ENCODE measurements at regions not wholly inside any gene's neighbourhood (a gene's known extent, or its start where the extent isn't known, plus 50 kb on each side); places are given as distances from the start of the nearest gene placed in this dataset.

GRCh38 chr7:46989247-46989646, 592.7 kb downstream of the TNS3 start:
- TF ChIP-seq TAF1 (IDR thresholded peaks at IDR 0.05; ENCODE audit: borderline replicate concordance, insufficient read depth, low read length) (no peak), FOXP2 (optimal IDR thresholded peaks at IDR 0.05; ENCODE audit: borderline replicate concordance, extremely low read depth, extremely low read length, insufficient read depth) (no peak), SIN3A (IDR thresholded peaks at IDR 0.05; ENCODE audit: borderline replicate concordance, insufficient read depth, low read length) (no peak), POLR2AphosphoS5 (IDR thresholded peaks at IDR 0.05; ENCODE audit: low read depth, low read length) (no peak), REST (IDR thresholded peaks at IDR 0.05; ENCODE audit: insufficient read depth in 1 of 2, low read depth in 2 of 2, low read length in 2 of 2) (no peak)

GRCh38 chr7:46982928-46983327, 599.0 kb downstream of the TNS3 start:
- TF ChIP-seq SIN3A (IDR thresholded peaks at IDR 0.05; ENCODE audit: borderline replicate concordance, insufficient read depth, low read length) (no peak), FOXP2 (optimal IDR thresholded peaks at IDR 0.05; ENCODE audit: borderline replicate concordance, extremely low read depth, extremely low read length, insufficient read depth) (no peak), REST (IDR thresholded peaks at IDR 0.05; ENCODE audit: insufficient read depth in 1 of 2, low read depth in 2 of 2, low read length in 2 of 2) (no peak), TAF1 (IDR thresholded peaks at IDR 0.05; ENCODE audit: borderline replicate concordance, insufficient read depth, low read length) (no peak), POLR2AphosphoS5 (IDR thresholded peaks at IDR 0.05; ENCODE audit: low read depth, low read length) (no peak)

DNA sequence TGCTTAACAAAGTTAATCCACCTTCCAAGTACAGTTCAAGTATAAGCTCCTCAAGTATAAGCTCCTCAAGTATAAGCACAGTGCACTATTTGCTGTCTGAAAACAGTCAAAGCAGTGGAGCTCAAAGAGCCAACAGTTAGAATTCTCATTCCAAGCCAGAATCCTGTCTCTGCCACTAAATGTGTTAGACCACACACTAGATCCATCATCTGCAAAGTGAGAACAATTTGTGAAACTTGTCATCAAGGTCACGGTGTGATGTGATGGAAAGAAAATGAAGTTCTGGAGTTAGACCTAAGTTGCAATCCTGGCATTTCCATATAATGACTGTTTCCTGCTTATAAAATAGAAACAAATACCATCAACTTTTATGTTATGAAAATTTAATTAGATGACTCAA, 602.5 kb downstream of the TNS3 start:
- TF ChIP-seq SIN3A (IDR thresholded peaks at IDR 0.05; ENCODE audit: borderline replicate concordance, insufficient read depth, low read length) (no peak), POLR2AphosphoS5 (IDR thresholded peaks at IDR 0.05; ENCODE audit: low read depth, low read length) (no peak), FOXP2 (optimal IDR thresholded peaks at IDR 0.05; ENCODE audit: borderline replicate concordance, extremely low read depth, extremely low read length, insufficient read depth) (no peak), REST (IDR thresholded peaks at IDR 0.05; ENCODE audit: insufficient read depth in 1 of 2, low read depth in 2 of 2, low read length in 2 of 2) (no peak), TAF1 (IDR thresholded peaks at IDR 0.05; ENCODE audit: borderline replicate concordance, insufficient read depth, low read length) (no peak)

DNA sequence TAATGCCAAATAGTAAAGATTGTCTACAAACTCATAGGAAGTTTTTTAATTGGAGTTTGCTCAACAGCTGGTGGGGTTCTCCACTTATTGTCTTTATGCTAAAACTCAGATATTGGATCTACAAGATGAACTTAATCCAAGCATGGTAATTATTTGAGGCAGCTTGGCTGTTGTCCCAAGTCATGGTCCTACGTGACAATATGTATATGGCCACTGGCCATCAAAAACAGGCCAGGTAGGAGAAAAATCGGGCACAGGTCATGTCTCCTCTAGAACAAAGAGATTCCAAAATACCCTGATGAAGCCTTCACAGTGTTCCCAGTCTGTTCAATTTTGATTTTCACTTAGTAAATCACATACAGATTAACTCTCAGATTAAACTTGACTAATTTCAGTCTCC, 606.4 kb downstream of the TNS3 start:
- no peak for TF ChIP-seq SIN3A (IDR thresholded peaks at IDR 0.05; ENCODE audit: borderline replicate concordance, insufficient read depth, low read length)
- TF ChIP-seq POLR2AphosphoS5 (IDR thresholded peaks at IDR 0.05; ENCODE audit: low read depth, low read length): no peak
- TF ChIP-seq TAF1 (IDR thresholded peaks at IDR 0.05; ENCODE audit: borderline replicate concordance, insufficient read depth, low read length): no peak
- no peak for TF ChIP-seq REST (IDR thresholded peaks at IDR 0.05; ENCODE audit: insufficient read depth in 1 of 2, low read depth in 2 of 2, low read length in 2 of 2)
- no peak for TF ChIP-seq FOXP2 (optimal IDR thresholded peaks at IDR 0.05; ENCODE audit: borderline replicate concordance, extremely low read depth, extremely low read length, insufficient read depth)

DNA sequence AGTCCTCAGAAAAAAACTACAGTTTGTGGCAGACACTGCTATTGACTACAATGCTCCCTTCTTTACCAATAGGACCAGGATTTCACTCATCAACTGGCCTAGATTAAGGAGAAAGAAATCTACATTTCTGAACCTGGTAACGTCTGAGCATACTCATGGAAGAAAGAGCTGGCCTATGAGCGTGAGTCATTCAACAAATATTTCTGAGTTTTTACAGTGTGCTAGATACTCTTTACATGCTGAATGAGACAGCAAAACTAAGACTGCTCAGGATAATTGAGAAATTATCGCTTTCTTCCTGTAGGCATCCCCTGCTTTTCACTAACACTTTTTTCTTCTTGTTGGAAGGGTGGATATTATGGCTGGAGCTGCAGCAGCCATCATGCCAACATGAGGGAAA, 609.7 kb downstream of the TNS3 start:
- TF ChIP-seq POLR2AphosphoS5 (IDR thresholded peaks at IDR 0.05; ENCODE audit: low read depth, low read length) (no peak), TAF1 (IDR thresholded peaks at IDR 0.05; ENCODE audit: borderline replicate concordance, insufficient read depth, low read length) (no peak), FOXP2 (optimal IDR thresholded peaks at IDR 0.05; ENCODE audit: borderline replicate concordance, extremely low read depth, extremely low read length, insufficient read depth) (no peak), REST (IDR thresholded peaks at IDR 0.05; ENCODE audit: insufficient read depth in 1 of 2, low read depth in 2 of 2, low read length in 2 of 2) (no peak), SIN3A (IDR thresholded peaks at IDR 0.05; ENCODE audit: borderline replicate concordance, insufficient read depth, low read length) (no peak)
